GM21367 (cell line): ENCODE measurements at regions not wholly inside any gene's neighbourhood (a gene's known extent, or its start where the extent isn't known, plus 50 kb on each side); places are given as distances from the start of the nearest gene placed in this dataset.
"Not testable (repeated sequence)": the region's sequence is repeated elsewhere in the genome, so short reads cannot be mapped to it uniquely, and the experiment has no call there.

Experiments used
- ATAC-seq: cut with Tn5 transposase; IDR thresholded peaks from one replicate; pipeline ENCODE4 v1.9.1; 2021; ENCODE audit not compliant: unreplicated experiment

- no peak for ATAC-seq
These were observed 142.7 kb upstream of the ATP11B start for GRCh38 chr3:182650568-182651128.

- ATAC-seq = no peak
These were observed 141.8 kb upstream of the ATP11B start for GRCh38 chr3:182651461-182651860.

GRCh38 chr3:182653065-182653464, 140.2 kb upstream of the ATP11B start:
- ATAC-seq = not testable (repeated sequence)

GRCh38 chr3:182668541-182668940, 124.8 kb upstream of the ATP11B start:
- no peak for ATAC-seq

GRCh38 chr3:182668974-182669373, 124.3 kb upstream of the ATP11B start:
- ATAC-seq = no peak

- ATAC-seq = no peak
These were observed 121.8 kb upstream of the ATP11B start for GRCh38 chr3:182671541-182671940.

GRCh38 chr3:182671942-182672341, 121.4 kb upstream of the ATP11B start:
- no peak for ATAC-seq

GRCh38 chr3:182673336-182673735, 120.0 kb upstream of the ATP11B start:
- no peak for ATAC-seq

- peak; percentile 85 for ATAC-seq
These were observed 110.8 kb upstream of the ATP11B start for GRCh38 chr3:182682263-182683241.

- peak; percentile 75 for ATAC-seq
These were observed 109.9 kb upstream of the ATP11B start for GRCh38 chr3:182683453-182683852.

- ATAC-seq = no peak
These were observed 109.4 kb upstream of the ATP11B start for GRCh38 chr3:182683858-182684257.

GRCh38 chr3:182686033-182686886, 107.0 kb upstream of the ATP11B start:
- no peak for ATAC-seq

- no peak for ATAC-seq
These were observed 103.1 kb upstream of the ATP11B start for GRCh38 chr3:182690172-182690571.

GRCh38 chr3:182692021-182692420, 101.3 kb upstream of the ATP11B start:
- peak; percentile 81 for ATAC-seq

- ATAC-seq = no peak
These were observed 100.6 kb upstream of the ATP11B start for GRCh38 chr3:182692695-182693094.

- no peak for ATAC-seq
These were observed 99.6 kb upstream of the ATP11B start for GRCh38 chr3:182693723-182694122.

GRCh38 chr3:182696916-182697315, 96.4 kb upstream of the ATP11B start:
- no peak for ATAC-seq

GRCh38 chr3:182697345-182697919, 95.9 kb upstream of the ATP11B start:
- no peak for ATAC-seq

GRCh38 chr3:182698078-182698477, 95.2 kb upstream of the ATP11B start:
- no peak for ATAC-seq

GRCh38 chr3:182699550-182700170, 93.6 kb upstream of the ATP11B start:
- ATAC-seq = no peak

GRCh38 chr3:182702216-182702615, 91.1 kb upstream of the ATP11B start:
- no peak for ATAC-seq
